ENCODE measurements at regions not wholly inside any gene's neighbourhood (a gene's known extent, or its start where the extent isn't known, plus 50 kb on each side); places are given as distances from the start of the nearest gene placed in this dataset.
"Not testable (repeated sequence)": the region's sequence is repeated elsewhere in the genome, so short reads cannot be mapped to it uniquely, and the experiment has no call there.

DNA sequence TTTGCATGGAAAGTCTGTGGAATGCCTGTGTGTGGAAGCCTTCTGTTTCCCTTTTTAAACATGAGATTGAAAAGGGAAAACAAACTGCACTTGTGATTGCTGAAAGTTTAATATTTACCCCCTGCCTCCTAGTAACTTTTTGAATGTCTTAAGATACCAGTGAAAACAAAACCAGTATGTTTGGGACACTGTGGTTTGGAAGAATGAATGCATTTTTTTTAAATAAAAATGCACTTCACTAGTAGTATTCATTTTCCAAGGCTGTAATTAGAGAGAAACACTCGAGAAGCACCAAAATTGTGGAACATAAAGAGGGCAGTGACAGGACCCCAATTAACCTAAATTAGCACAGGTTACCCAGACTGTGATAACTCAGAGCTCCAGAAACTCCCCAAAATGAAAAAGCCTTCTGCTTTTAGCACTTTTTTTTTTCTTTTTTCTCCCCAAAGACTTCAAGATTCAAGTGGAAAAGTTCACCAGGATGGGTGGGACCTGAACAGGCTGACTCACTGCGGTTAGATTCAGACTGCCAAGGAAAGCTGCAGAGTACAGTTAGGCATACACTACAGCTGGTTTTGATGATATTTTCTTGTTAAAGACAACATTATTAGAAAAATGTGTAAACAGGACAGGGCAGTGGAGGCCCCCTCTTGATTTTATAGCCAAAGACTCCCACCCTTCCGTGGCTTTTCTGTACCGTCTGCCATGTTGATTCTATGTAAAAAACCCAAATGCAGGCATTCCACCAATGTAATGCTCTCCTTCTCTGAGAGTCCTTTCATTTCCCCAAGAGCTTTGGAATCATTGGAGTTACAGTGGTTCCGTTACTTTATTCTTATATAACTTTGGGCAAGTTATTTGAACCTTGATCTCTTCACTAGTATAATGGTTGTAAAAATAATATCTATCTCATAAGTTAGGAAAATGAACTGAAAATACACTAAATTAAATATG lies 151.8 kb upstream of the NBPF9 start:
- TF ChIP-seq, protein P1, sequence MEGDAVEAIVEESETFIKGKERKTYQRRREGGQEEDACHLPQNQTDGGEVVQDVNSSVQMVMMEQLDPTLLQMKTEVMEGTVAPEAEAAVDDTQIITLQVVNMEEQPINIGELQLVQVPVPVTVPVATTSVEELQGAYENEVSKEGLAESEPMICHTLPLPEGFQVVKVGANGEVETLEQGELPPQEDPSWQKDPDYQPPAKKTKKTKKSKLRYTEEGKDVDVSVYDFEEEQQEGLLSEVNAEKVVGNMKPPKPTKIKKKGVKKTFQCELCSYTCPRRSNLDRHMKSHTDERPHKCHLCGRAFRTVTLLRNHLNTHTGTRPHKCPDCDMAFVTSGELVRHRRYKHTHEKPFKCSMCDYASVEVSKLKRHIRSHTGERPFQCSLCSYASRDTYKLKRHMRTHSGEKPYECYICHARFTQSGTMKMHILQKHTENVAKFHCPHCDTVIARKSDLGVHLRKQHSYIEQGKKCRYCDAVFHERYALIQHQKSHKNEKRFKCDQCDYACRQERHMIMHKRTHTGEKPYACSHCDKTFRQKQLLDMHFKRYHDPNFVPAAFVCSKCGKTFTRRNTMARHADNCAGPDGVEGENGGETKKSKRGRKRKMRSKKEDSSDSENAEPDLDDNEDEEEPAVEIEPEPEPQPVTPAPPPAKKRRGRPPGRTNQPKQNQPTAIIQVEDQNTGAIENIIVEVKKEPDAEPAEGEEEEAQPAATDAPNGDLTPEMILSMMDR (IDR thresholded peaks at IDR 0.05; ENCODE audit: insufficient read depth, low read length, poor library complexity, severe bottlenecking): not testable (repeated sequence)
- TF ChIP-seq EZH2phosphoT487 (conservative IDR thresholded peaks at IDR 0.05; ENCODE audit: low read length): not testable (repeated sequence)
